ENCODE measurements at regions not wholly inside any gene's neighbourhood (a gene's known extent, or its start where the extent isn't known, plus 50 kb on each side); places are given as distances from the start of the nearest gene placed in this dataset. TPM values are rescaled to one million over a fixed set of nuclear protein-coding genes. Genes with fewer than 3 reads are reported as not detected.

- TF ChIP-seq EP300 (IDR thresholded peaks at IDR 0.05), result no peak
- no peak for TF ChIP-seq CTCF (IDR thresholded peaks at IDR 0.05)
- TF ChIP-seq POLR2A (IDR thresholded peaks at IDR 0.05), result no peak
- Histone ChIP-seq H3K9me3 (no peaks in the 10 kb centered on the region), H3K27me3 (no peaks in the 10 kb centered on the region), H3K4me1 (no peaks in the 10 kb centered on the region), H3K27ac (no peak overlapping the region), H3K36me3 (no peaks in the 10 kb centered on the region), H3K4me3 (no peak overlapping the region)
- no peak for DNase-seq (ENCODE audit: low spot score in 2 of 2)
- WGBS, 2 donors, result 66 to 79% methylated on average over 3 of the region's 3 CpGs
Measured at GRCh38 chr7:142308918-142309317, 51.1 kb upstream of the PRSS58 start.

GRCh38 chr7:142308326-142308725 is 50.5 kb upstream of the PRSS58 start:
- no peaks in the 10 kb centered on the region for H3K9me3 ChIP-seq
- WGBS, 2 donors, result 66 to 79% methylated on average over 4 of the region's 4 CpGs
- no peaks in the 10 kb centered on the region for H3K4me1 ChIP-seq
- no peaks in the 10 kb centered on the region for H3K27me3 ChIP-seq
- no peak for DNase-seq (ENCODE audit: low spot score in 2 of 2)
- no peak for TF ChIP-seq EP300 (IDR thresholded peaks at IDR 0.05)
- no peak for TF ChIP-seq CTCF (IDR thresholded peaks at IDR 0.05)
- no peak for TF ChIP-seq POLR2A (IDR thresholded peaks at IDR 0.05)
- no peak overlapping the region for H3K27ac ChIP-seq
- no peak overlapping the region for H3K4me3 ChIP-seq
- H3K36me3 ChIP-seq, result no peaks in the 10 kb centered on the region

Small RNA genes lying in the stretch of these regions (small RNA-seq; reads per million reads assigned to genes)
- gene TRBV5-2 (not detected), gene TRBV8-1 (not detected), gene TRBV8-2 (not detected)

Data from tibial nerve (tissue), 4 donors.